DND-41 (cell line): ENCODE measurements at regions not wholly inside any gene's neighbourhood (a gene's known extent, or its start where the extent isn't known, plus 50 kb on each side); places are given as distances from the start of the nearest gene placed in this dataset.

Experiments used
- CTCF ChIP-seq: IDR thresholded peaks from 2 replicates; pipeline ENCODE4 v1.5.1; 2012; ENCODE audit warnings: borderline replicate concordance, low read length, moderate library complexity, mild to moderate bottlenecking; ENCODE audit not compliant: poor library complexity, severe bottlenecking; ENCODE audit errors: extremely low read depth
- EZH2 ChIP-seq: IDR thresholded peaks from 3 replicates; pipeline ENCODE4 v1.6.1; 2012; ENCODE audit warnings: borderline replicate concordance, low read depth, mild to moderate bottlenecking, moderate library complexity, low read length, inconsistent platforms; ENCODE audit not compliant: severe bottlenecking

DNA sequence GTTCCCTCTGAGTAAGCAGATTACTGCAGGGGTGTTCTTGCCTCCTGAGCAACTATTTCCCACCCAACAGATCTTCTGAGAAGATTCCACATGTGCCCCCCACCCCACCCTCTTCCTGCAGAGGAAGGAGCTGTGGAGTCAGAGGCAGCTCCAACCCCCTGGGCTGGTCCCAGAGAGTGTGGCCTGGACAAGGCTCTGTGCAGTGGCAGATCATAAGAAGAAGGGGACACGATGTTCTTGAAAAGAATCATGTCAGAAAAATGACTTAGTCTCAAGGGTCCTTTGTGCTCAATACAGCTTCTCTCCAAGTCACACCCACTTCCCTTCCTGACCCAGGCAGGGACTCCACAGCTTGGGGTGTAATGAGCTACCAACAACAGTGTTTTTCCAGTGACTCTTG, 95.2 kb downstream of the SYF2 start:
- TF ChIP-seq CTCF (no peak), EZH2 (no peak)
